ENCODE measurements at regions not wholly inside any gene's neighbourhood (a gene's known extent, or its start where the extent isn't known, plus 50 kb on each side); places are given as distances from the start of the nearest gene placed in this dataset.

DNA sequence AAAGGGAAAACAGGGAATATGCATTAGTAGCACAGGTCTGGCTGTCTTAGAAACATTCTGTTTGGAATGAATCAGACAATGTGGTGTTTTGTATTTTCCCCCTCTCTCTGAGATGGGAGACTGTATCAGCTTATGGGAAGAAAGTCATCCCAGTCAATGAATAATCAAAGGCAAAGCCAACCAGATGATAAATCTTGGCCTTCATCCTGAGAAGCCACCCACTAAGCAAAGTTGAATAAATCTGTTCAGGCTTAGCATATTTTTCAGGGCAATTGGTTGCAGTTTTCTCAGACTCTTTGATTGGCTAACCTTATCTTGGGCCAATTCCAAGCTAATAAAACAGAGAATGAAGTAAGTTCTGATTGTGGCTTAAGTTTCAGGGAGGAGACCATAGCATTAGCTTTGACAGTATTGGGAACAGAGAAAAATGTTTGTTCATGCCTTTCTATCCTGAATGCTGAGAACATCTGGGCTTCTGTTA lies 63.6 kb upstream of the ARL8B start:
- TF ChIP-seq, protein P1, sequence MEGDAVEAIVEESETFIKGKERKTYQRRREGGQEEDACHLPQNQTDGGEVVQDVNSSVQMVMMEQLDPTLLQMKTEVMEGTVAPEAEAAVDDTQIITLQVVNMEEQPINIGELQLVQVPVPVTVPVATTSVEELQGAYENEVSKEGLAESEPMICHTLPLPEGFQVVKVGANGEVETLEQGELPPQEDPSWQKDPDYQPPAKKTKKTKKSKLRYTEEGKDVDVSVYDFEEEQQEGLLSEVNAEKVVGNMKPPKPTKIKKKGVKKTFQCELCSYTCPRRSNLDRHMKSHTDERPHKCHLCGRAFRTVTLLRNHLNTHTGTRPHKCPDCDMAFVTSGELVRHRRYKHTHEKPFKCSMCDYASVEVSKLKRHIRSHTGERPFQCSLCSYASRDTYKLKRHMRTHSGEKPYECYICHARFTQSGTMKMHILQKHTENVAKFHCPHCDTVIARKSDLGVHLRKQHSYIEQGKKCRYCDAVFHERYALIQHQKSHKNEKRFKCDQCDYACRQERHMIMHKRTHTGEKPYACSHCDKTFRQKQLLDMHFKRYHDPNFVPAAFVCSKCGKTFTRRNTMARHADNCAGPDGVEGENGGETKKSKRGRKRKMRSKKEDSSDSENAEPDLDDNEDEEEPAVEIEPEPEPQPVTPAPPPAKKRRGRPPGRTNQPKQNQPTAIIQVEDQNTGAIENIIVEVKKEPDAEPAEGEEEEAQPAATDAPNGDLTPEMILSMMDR (conservative IDR thresholded peaks at IDR 0.05; ENCODE audit: low read length), result no peak
- TF ChIP-seq EZH2phosphoT487 (IDR thresholded peaks at IDR 0.05; ENCODE audit: borderline replicate concordance, low read depth, low read length), result no peak

All from OCI-LY7 (cell line).